Right cardiac atrium (tissue), 5 donors: ENCODE measurements at regions not wholly inside any gene's neighbourhood (a gene's known extent, or its start where the extent isn't known, plus 50 kb on each side); places are given as distances from the start of the nearest gene placed in this dataset.

Experiments used
- ATAC-seq, 2 donors: fragments of 200-7000 bp; cut with Tn5 transposase; one replicate each; pipeline versions ENCODE4 v1.8.0 to v1.9.1; 2020; ENCODE audit warnings: moderate library complexity in 2 of 2, mild to moderate bottlenecking in 1 of 2
- DNase-seq, 3 donors: peaks; one replicate each; pipeline ENCODE4 v3.0.0-alpha.2; 2020
- H3K27ac ChIP-seq: one replicate; pipeline ENCODE4 v1.5.1; 2013; ENCODE audit warnings: mild to moderate bottlenecking, low read length, control low read depth, moderate library complexity
- H3K27me3 ChIP-seq: one replicate; pipeline ENCODE4 v1.6.1; 2013; ENCODE audit not compliant: control insufficient read depth, insufficient read depth
- H3K4me1 ChIP-seq: one replicate; pipeline ENCODE4 v1.6.1; 2013; ENCODE audit warnings: low read length; ENCODE audit not compliant: control insufficient read depth, insufficient read depth
- H3K4me3 ChIP-seq: one replicate; pipeline ENCODE4 v1.5.1; 2013; ENCODE audit warnings: low read length, control low read depth
- H3K9me3 ChIP-seq: one replicate; pipeline ENCODE4 v1.6.1; 2013; ENCODE audit warnings: low read length; ENCODE audit not compliant: control insufficient read depth
- WGBS: extraction: QIAGEN DNeasy Blood & Tissue Kit; methylation state at CpG from one replicate; pipeline ENCODE4 v1.1.7; 2013; 5-methylcytosine and 5-hydroxymethylcytosine counted together
- intact Hi-C, 4 donors: fragments of 100-400 bp; cut with DNase I; formaldehyde crosslinking; loops; one replicate each; pipeline versions ENCODE4 v1.11.0 to v1.14.0; 2022 to 2023
- donor health status: healthy with polysubstance abuse.
- donor health status: DM: no; HTN: yes; CAD: no.
- donor health status: DM: no; HTN: no; CAD: no.
- donor health status: DM: no; HTN: yes; CAD: no; lungs with severe emphysema.
- donor health status: DM: yes; HTN: yes; CAD: no.

DNA sequence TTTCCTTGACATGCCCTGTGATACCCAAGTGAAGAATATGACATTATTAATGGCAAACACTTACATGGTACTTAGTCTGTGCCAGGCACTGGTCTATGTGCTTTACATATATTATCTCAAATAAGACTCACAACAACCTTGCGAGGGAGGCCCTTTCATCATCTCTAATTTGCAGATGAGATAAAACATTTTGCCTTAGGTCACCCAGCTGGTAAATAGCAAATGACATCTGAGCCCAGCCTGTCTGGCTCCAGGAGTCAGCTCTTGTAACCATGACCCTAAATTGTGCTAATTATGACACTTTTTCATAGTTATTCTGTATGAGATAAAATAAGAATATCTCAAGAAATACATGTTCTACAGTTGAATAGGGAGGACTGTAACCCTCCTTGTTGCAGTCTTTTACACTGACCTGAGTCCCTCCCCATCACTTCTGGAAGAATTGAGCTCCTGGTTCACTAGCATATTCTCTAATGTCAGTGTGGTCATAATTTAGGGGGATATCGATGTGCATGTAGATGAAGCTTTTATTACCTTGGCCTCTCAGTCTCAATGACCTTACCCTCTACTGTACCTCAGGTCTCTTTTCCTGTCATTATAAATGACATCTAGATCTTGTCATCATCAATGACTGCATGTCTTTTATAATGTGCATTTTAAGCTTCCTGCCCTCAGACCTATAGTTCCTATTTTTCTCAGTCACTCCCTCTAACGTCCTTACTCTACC lies 126.1 kb upstream of the HAPLN1 start:
- intact Hi-C loops: no loop called here
- no peak for ATAC-seq
- Histone ChIP-seq H3K4me3 (no peak overlapping the region), H3K27me3 (no peaks in the 10 kb centered on the region), H3K27ac (no peak overlapping the region), H3K4me1 (no peaks in the 10 kb centered on the region), H3K9me3 (no peaks in the 10 kb centered on the region)
- DNase-seq: no peak
- 71% methylated on average over 3 of the region's 3 CpGs for WGBS

GRCh38 chr5:83844449-83845068 lies 123.9 kb upstream of the HAPLN1 start:
- intact Hi-C loops: no loop called here
- peak in 1 of 2 donors; percentile 71 for ATAC-seq
- no peak overlapping the region for H3K4me3 ChIP-seq

GRCh38 chr5:83839788-83840187 lies 119.1 kb upstream of the HAPLN1 start:
- DNase-seq: no peak
- Histone ChIP-seq H3K4me1 (no peaks in the 10 kb centered on the region), H3K27ac (no peak overlapping the region), H3K9me3 (no peaks in the 10 kb centered on the region), H3K4me3 (no peak overlapping the region), H3K27me3 (no peaks in the 10 kb centered on the region)
- intact Hi-C loops: no loop called here
- ATAC-seq: no peak
- WGBS: 98% methylated on average over 3 of the region's 3 CpGs

More at GRCh38 chr5:83844449-83845068, 123.9 kb upstream of the HAPLN1 start:
- no peaks in the 10 kb centered on the region for H3K4me1 ChIP-seq
- H3K9me3 ChIP-seq: no peaks in the 10 kb centered on the region
- 74% methylated on average over 7 of the region's 7 CpGs for WGBS
- no peaks in the 10 kb centered on the region for H3K27me3 ChIP-seq
- DNase-seq: peak in 2 of 3 donors; percentile 31 to 43
- H3K27ac ChIP-seq: no peak overlapping the region

DNA sequence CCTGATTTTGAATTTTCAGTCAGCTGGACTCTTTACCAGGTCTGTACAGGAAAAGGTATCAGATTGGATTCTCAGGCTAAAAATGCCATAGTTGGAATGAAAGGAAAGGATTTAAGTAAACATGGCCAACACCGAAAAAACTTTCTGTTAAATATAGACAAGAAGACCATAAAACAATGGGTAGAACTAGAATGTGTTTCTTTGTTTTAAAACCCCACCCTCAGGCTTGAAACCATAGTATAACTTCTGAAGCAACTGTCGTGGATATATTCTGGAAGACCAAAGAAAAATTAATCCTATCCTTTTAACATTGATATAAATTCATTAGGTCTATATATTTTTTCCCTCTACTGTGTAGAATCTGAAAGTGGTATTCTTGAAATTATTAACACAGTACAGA lies 118.6 kb upstream of the HAPLN1 start:
- no peaks in the 10 kb centered on the region for H3K27me3 ChIP-seq
- intact Hi-C loops: no loop called here
- WGBS: 69% methylated on average over 2 of the region's 2 CpGs
- no peaks in the 10 kb centered on the region for H3K9me3 ChIP-seq
- H3K4me3 ChIP-seq: no peak overlapping the region
- no peak for DNase-seq
- no peaks in the 10 kb centered on the region for H3K4me1 ChIP-seq
- ATAC-seq: no peak
- H3K27ac ChIP-seq: no peak overlapping the region

GRCh38 chr5:83837265-83837907 lies 116.7 kb upstream of the HAPLN1 start:
- intact Hi-C loops: no loop called here
- Histone ChIP-seq H3K27ac (no peak overlapping the region), H3K27me3 (no peaks in the 10 kb centered on the region), H3K4me3 (no peak overlapping the region), H3K4me1 (no peaks in the 10 kb centered on the region), H3K9me3 (no peaks in the 10 kb centered on the region)
- 76% methylated on average over 4 of the region's 4 CpGs for WGBS
- no peak for ATAC-seq
- no peak for DNase-seq

DNA sequence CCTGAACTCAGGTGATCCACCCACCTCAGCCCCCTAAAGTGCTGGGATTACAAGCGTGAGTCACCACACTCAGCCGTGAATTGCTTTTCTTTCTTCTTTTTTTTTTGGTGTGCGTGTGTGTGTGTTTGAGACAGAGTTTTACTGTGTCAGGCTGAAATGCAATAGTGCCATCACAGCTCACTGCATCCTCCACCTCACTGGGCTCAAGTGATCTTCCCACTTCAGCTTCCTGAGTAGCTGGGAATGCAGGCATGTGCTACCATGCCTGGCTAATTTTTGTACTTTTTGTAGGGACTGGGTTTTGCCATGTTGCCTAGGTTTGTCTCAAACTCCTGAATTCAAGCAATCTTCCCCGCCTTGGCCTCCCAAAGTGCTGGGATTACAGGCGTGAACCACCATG lies 113.7 kb upstream of the HAPLN1 start:
- 94% methylated on average over 5 of the region's 5 CpGs for WGBS

DNA sequence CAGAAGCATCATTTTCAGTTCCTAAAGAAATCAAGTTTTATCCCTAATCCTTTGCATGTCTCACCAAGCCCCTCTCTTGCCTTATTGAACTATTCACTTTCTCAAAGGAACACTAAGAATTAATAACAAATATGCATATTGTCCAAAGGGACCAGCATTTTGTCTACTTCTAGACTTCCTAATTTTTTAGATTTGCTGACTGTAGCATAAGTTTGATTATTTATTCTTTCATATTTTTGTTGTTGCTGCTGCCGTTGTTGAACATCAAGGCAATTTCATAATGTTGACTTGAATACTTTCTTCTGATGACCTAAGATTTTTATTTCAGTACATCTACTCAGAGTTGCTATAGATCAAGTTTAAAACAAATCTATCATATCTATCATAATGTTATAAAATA lies 111.2 kb upstream of the HAPLN1 start:
- Histone ChIP-seq H3K27me3 (no peaks in the 10 kb centered on the region), H3K27ac (no peak overlapping the region), H3K9me3 (no peaks in the 10 kb centered on the region), H3K4me3 (no peak overlapping the region), H3K4me1 (no peaks in the 10 kb centered on the region)
- ATAC-seq: no peak
- no peak for DNase-seq
- WGBS: 93% methylated on average over 1 of the region's 1 CpG
- intact Hi-C loops: no loop called here

More for the DNA sequence above, 113.7 kb upstream of the HAPLN1 start:
- Histone ChIP-seq H3K4me1 (no peaks in the 10 kb centered on the region), H3K27ac (no peak overlapping the region), H3K9me3 (no peaks in the 10 kb centered on the region), H3K4me3 (no peak overlapping the region), H3K27me3 (no peaks in the 10 kb centered on the region)
- intact Hi-C loops: no loop called here
- no peak for DNase-seq
- no peak for ATAC-seq

DNA sequence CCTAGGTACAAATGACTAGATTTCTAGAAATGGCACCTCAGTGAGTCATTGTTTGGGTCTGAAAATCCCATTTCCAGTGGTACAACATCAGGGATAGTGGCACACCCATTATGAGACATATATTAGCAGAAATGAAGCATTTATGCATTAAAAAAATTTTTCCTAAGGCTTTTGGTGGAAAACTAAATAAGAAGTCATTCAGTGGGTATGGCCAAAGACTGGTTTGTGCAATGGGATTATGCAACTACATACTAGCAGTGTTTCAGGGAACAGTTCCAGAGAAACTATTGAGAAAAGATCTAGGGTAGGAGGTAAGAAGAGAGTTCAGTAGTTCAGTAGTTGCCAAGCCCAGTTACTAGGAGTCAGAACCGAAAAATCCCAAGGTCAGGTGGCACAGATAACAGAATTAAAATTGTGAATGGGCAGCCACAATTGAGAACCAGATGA lies 106.5 kb upstream of the HAPLN1 start:
- intact Hi-C loops: no loop called here
- Histone ChIP-seq H3K4me3 (no peak overlapping the region), H3K27me3 (no peaks in the 10 kb centered on the region), H3K27ac (no peak overlapping the region), H3K4me1 (no peaks in the 10 kb centered on the region), H3K9me3 (no peaks in the 10 kb centered on the region)
- DNase-seq (no peak), ATAC-seq (peak; percentile 91 to 98)
- WGBS: 58% methylated on average over 1 of the region's 1 CpG

DNA sequence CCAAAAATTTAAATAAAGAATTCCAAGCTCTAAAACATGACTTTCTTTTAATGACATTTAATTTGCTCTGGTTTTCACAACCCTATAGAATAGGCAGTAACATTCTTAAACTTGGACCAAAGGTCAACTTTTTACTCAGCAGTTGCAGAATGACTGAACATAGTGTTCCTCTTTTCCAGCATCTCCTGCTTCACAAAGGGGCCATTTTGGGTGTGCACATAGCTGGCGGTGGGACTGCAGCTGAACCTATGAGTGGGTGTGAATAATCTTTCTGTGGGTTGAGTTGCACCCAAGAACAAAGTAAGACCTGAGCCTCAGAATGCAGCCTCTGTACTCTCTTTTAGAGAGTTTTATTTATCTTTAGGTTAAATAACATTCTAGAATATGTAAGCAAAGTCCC lies 96.9 kb upstream of the HAPLN1 start:
- no peak for DNase-seq
- intact Hi-C loops: no loop called here
- Histone ChIP-seq H3K4me3 (no peak overlapping the region), H3K4me1 (no peaks in the 10 kb centered on the region), H3K27ac (no peak overlapping the region), H3K9me3 (no peaks in the 10 kb centered on the region), H3K27me3 (no peaks in the 10 kb centered on the region)
- WGBS: 86% methylated on average over 1 of the region's 1 CpG
- ATAC-seq: no peak

DNA sequence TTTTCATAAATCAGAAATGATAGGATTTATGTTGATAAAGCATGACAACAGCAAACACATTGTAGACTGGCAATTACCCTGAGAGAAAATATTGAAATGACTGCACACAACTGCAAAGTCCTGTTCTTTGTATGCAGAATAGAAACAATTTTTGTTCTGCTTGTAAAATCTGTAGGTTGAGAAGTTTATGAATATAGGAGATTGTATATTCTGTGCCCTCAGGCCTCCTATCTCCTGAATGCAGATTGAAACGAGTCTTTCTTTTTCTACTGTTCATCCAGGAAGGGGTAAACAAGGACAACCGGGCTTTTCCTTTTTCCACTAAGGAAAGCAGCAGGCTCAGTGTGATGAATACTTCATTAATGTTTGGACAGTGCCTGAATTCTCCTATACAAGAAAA lies 95.0 kb upstream of the HAPLN1 start:
- Histone ChIP-seq H3K27me3 (no peaks in the 10 kb centered on the region), H3K9me3 (no peaks in the 10 kb centered on the region), H3K4me3 (no peak overlapping the region), H3K27ac (no peak overlapping the region), H3K4me1 (no peaks in the 10 kb centered on the region)
- DNase-seq (no peak), ATAC-seq (no peak)
- intact Hi-C loops: no loop called here
- WGBS: 46% methylated on average over 2 of the region's 2 CpGs

- WGBS: 89% methylated on average over 1 of the region's 1 CpG
- H3K9me3 ChIP-seq: no peaks in the 10 kb centered on the region
- no peaks in the 10 kb centered on the region for H3K4me1 ChIP-seq
- no peaks in the 10 kb centered on the region for H3K27me3 ChIP-seq
- DNase-seq (no peak), ATAC-seq (no peak)
- intact Hi-C loops: no loop called here
- H3K4me3 ChIP-seq: no peak overlapping the region
- no peak overlapping the region for H3K27ac ChIP-seq
Measured at GRCh38 chr5:83810511-83810910, 89.9 kb upstream of the HAPLN1 start.
